Fibroblast of the aortic adventitia (primary cell): ENCODE measurements at regions not wholly inside any gene's neighbourhood (a gene's known extent, or its start where the extent isn't known, plus 50 kb on each side); places are given as distances from the start of the nearest gene placed in this dataset.

Experiments
- DNase-seq: peaks from one replicate; pipeline ENCODE4 v3.0.0-alpha.2; 2010; ENCODE audit warnings: low read depth
- H3K4me3 ChIP-seq: 2 replicates; pipeline ENCODE4 v1.5.1; 2011; ENCODE audit warnings: low read depth, mild to moderate bottlenecking, control low read depth, low read length, moderate library complexity
- TF ChIP-seq, protein P1 (sequence below): IDR thresholded peaks from 2 replicates; pipeline ENCODE4 v1.5.1; 2011; ENCODE audit warnings: mild to moderate bottlenecking, low read length, control low read depth, inconsistent platforms; ENCODE audit not compliant: insufficient read depth

DNA sequence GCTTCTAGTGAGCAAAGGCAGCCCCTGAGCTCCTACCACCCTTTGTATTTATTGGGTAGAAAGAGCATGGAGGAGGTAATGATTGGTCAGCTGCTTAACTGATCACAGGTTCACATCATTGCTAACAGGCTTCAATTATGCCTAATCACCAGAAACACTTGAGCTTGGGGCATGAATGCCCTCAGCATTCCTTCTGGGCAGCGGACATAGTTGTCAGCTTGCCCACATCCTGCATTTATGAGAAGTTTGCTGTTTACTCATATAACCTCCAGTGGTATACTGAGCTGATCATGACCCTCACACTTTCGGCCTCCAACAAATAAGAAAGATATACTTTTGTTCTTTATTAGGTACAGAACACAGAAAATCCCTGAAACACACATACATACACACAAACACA is 140.3 kb upstream of the ODAD2 start:
- no peak overlapping the region for H3K4me3 ChIP-seq
- DNase-seq, result no peak
- TF ChIP-seq, protein P1, sequence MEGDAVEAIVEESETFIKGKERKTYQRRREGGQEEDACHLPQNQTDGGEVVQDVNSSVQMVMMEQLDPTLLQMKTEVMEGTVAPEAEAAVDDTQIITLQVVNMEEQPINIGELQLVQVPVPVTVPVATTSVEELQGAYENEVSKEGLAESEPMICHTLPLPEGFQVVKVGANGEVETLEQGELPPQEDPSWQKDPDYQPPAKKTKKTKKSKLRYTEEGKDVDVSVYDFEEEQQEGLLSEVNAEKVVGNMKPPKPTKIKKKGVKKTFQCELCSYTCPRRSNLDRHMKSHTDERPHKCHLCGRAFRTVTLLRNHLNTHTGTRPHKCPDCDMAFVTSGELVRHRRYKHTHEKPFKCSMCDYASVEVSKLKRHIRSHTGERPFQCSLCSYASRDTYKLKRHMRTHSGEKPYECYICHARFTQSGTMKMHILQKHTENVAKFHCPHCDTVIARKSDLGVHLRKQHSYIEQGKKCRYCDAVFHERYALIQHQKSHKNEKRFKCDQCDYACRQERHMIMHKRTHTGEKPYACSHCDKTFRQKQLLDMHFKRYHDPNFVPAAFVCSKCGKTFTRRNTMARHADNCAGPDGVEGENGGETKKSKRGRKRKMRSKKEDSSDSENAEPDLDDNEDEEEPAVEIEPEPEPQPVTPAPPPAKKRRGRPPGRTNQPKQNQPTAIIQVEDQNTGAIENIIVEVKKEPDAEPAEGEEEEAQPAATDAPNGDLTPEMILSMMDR, result no peak

DNA sequence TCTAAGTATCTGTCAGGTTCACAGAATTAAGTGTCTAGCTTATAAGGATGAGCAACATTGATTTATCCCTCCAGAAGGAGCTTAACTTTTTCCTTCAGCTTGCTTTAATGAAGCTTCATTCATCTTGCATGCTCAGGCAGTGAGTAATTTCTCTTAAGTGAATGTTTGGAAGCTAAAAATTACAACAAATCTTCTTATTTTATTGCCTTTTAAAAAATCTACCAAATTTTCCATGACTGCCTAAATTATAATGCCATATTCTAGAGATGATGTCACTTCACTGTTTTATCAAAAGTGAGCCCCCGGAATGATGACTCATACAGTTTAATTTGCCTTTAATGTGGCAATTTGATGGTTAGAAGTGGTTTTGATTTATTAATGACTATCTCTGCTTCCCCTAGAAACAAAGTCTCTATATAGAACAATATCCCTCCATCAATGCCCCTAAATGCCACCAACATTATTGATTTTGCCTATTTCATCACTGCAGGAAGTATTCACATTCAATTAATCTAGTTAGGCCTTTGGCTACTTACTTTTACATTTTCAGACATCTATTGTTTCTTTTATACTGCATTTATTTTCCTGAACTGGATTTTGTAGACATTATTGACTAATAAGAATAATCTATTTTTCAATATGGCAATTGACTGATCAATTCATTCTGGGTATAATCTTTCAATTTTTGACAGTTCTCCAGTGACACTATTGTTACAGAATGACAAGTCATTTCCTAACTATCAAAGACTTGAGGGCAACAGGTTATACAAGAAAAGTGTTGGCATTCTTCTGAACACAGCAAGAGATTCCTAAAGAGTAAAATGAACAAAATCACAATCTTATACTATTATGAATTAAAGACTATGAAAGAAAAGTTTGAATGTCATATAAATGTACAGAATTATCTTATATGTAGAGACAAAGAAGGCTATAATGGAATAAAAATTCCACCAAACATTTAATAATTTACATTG is 139.3 kb upstream of the ODAD2 start:
- TF ChIP-seq, protein P1, result no peak
- no peak overlapping the region for H3K4me3 ChIP-seq
- DNase-seq, result no peak

DNA sequence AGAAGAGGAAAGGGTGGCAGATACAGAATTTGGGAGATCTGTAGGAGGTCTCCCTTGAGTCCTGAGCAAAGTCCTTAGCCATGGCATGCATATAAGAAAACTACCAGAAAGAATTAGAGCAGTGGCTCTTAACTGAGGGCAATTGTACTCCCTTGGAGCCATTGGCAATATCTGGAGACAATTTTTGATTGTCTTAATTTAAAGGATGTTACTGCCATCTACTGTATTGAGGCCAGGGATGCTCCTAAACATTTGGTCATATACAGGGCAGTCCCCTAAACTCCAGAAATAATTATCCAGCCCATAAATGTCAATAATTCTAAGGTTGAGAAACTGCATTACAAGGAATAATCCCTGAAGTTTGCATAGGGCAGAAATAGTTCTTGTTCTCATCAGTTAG is 136.4 kb upstream of the ODAD2 start:
- H3K4me3 ChIP-seq, result no peak overlapping the region
- TF ChIP-seq, protein P1, result no peak
- no peak for DNase-seq

DNA sequence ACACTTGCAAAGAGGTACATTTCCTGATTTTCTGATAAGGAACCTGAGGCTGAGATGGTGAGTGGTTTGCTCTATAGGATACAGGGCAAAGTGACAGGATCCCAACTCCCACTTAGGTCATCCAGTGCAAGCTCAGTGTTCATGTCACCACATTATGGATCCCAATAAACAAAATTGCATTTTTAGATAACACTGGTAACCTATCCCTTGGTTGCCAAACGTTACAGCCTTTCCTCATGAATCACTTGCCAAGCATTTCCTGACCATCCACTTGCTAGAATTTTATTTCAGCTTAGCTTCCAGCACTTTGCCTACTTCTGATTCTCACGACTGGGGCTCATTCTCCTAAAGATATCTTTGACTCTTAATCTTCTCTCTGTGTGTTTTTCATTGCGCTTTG is 131.4 kb upstream of the ODAD2 start:
- H3K4me3 ChIP-seq, result no peak overlapping the region
- DNase-seq, result peak; percentile 33
- TF ChIP-seq, protein P1, result no peak

DNA sequence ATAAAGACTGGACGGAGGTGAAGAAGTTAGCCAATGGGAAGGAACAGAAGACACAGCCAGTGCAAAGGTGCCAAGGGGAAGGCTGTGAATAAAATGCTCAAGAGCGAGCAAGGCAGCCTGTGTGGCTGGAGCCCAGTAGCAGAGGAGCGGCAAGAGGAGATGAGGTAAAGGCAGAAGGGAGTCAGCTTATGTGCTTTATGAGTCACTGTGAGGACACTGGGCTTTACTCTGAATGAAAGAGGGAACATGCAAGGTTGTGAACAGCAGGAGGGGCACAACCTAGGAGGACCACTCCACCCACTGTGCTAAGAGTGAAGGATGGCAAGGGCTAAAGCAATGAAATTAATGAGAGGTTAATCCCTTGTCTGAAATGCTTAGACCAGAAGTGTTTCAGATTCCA is 129.0 kb upstream of the ODAD2 start:
- TF ChIP-seq, protein P1, result no peak
- no peak for DNase-seq
- H3K4me3 ChIP-seq, result no peak overlapping the region

DNA sequence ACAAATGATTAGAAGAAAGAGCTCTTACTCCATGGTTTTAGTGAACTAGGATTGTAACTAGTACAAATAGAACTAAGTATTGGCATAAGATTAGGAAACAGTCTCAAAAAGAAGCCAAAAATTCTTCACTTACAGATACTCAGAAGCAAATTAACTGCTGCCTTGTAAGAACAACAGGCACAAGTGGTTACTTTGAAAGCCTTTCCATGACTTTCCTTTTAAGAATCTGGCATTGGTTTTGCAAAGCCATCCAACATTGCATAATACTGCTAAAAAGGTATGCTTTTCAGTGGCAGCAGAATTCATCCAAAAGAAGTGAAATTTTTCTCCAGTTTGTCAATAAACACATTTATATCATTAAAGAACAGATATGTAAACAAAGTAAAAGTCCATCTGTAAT is 126.8 kb upstream of the ODAD2 start:
- TF ChIP-seq, protein P1, result no peak
- H3K4me3 ChIP-seq, result no peak overlapping the region
- DNase-seq, result peak; percentile 35
